ENCODE measurements at regions not wholly inside any gene's neighbourhood (a gene's known extent, or its start where the extent isn't known, plus 50 kb on each side); places are given as distances from the start of the nearest gene placed in this dataset.

GRCh38 chr16:59181821-59182420, 447.8 kb upstream of the GOT2 start:
- no peaks in the 10 kb centered on the region for H3K9me3 ChIP-seq
- no peak for DNase-seq
- H3K27ac ChIP-seq: no peak overlapping the region
- TF ChIP-seq POLR2A (IDR thresholded peaks at IDR 0.05) (no peak), EP300 (IDR thresholded peaks at IDR 0.05) (no peak), CTCF (IDR thresholded peaks at IDR 0.05) (no peak)
- no peaks in the 10 kb centered on the region for H3K4me1 ChIP-seq (ENCODE audit: insufficient read depth)
- H3K4me3 ChIP-seq: no peak overlapping the region
- H3K27me3 ChIP-seq: no peaks in the 10 kb centered on the region
- intact Hi-C loops (cut with DNase I): loop anchor here in 1 of 4 donors (10.0 kb wide), 1 partner anchor 523 kb away; no protein-coding TSS in a partner anchor
- 90 to 93% (median 91%) methylated on average over 9 of the region's 9 CpGs for WGBS, 3 donors
- H3K36me3 ChIP-seq: no peaks in the 10 kb centered on the region

- Histone ChIP-seq H3K27ac (no peak overlapping the region), H3K4me1 (ENCODE audit: insufficient read depth) (no peaks in the 10 kb centered on the region), H3K4me3 (no peak overlapping the region), H3K9me3 (no peaks in the 10 kb centered on the region), H3K27me3 (no peaks in the 10 kb centered on the region), H3K36me3 (no peaks in the 10 kb centered on the region)
- no peak for DNase-seq
- TF ChIP-seq EP300 (IDR thresholded peaks at IDR 0.05) (no peak), CTCF (IDR thresholded peaks at IDR 0.05) (no peak), POLR2A (IDR thresholded peaks at IDR 0.05) (no peak)
- intact Hi-C loops (cut with DNase I): loop anchor here in 1 of 4 donors (10.0 kb wide), 1 partner anchor 525 kb away; no protein-coding TSS in a partner anchor
- 38 to 45% (median 43%) methylated on average over 1 of the region's 1 CpG for WGBS, 3 donors
Measured at GRCh38 chr16:59180083-59180476, 446.0 kb upstream of the GOT2 start.

GRCh38 chr16:59179446-59180082, 445.4 kb upstream of the GOT2 start:
- Histone ChIP-seq H3K4me3 (no peak overlapping the region), H3K27ac (no peak overlapping the region), H3K9me3 (no peaks in the 10 kb centered on the region), H3K4me1 (ENCODE audit: insufficient read depth) (no peaks in the 10 kb centered on the region), H3K27me3 (no peaks in the 10 kb centered on the region), H3K36me3 (no peaks in the 10 kb centered on the region)
- TF ChIP-seq EP300 (IDR thresholded peaks at IDR 0.05) (no peak), POLR2A (IDR thresholded peaks at IDR 0.05) (no peak), CTCF (IDR thresholded peaks at IDR 0.05) (no peak)
- intact Hi-C loops (cut with DNase I): loop anchor here in 1 of 4 donors (10.0 kb wide), 1 partner anchor 525 kb away; no protein-coding TSS in a partner anchor
- DNase-seq: no peak
- 69 to 88% (median 84%) methylated on average over 3 of the region's 3 CpGs for WGBS, 3 donors

GRCh38 chr16:59173408-59173831, 439.3 kb upstream of the GOT2 start:
- no peak for DNase-seq
- Histone ChIP-seq H3K4me3 (no peak overlapping the region), H3K27me3 (no peaks in the 10 kb centered on the region), H3K9me3 (no peaks in the 10 kb centered on the region), H3K36me3 (no peaks in the 10 kb centered on the region), H3K27ac (no peak overlapping the region), H3K4me1 (ENCODE audit: insufficient read depth) (no peaks in the 10 kb centered on the region)
- intact Hi-C loops (cut with DNase I): no loop called here
- 73 to 80% (median 78%) methylated on average over 3 of the region's 3 CpGs for WGBS, 3 donors
- TF ChIP-seq CTCF (IDR thresholded peaks at IDR 0.05) (no peak), EP300 (IDR thresholded peaks at IDR 0.05) (no peak), POLR2A (IDR thresholded peaks at IDR 0.05) (no peak)

Data from ovary (tissue), 7 donors.